Muscle layer of duodenum (tissue), 2 donors: ENCODE measurements at regions not wholly inside any gene's neighbourhood (a gene's known extent, or its start where the extent isn't known, plus 50 kb on each side); places are given as distances from the start of the nearest gene placed in this dataset.
"Not testable (repeated sequence)": the region's sequence is repeated elsewhere in the genome, so short reads cannot be mapped to it uniquely, and the experiment has no call there.

ENCODE experiments used
- H3K27ac ChIP-seq: one replicate; pipeline ENCODE4 v1.7.0; 2013; ENCODE audit warnings: mild to moderate bottlenecking, low read length
- H3K27me3 ChIP-seq: one replicate; pipeline ENCODE4 v1.7.0; 2013; ENCODE audit warnings: low read depth, mild to moderate bottlenecking, control low read depth, low read length
- H3K36me3 ChIP-seq, 2 donors: one replicate each; pipeline ENCODE4 v1.7.0; 2013; ENCODE audit warnings: low read length in 2 of 2, control low read depth in 1 of 2, mild to moderate bottlenecking in 1 of 2; ENCODE audit not compliant: insufficient read depth in 2 of 2, control insufficient read depth in 1 of 2
- H3K4me1 ChIP-seq, 2 donors: one replicate each; pipeline ENCODE4 v1.7.0; 2013; ENCODE audit warnings: low read length in 2 of 2, mild to moderate bottlenecking in 2 of 2, control low read depth in 1 of 2, moderate library complexity in 1 of 2; ENCODE audit not compliant: insufficient read depth in 2 of 2, control insufficient read depth in 1 of 2
- H3K4me3 ChIP-seq, 2 donors: one replicate each; pipeline ENCODE4 v1.7.0; 2013; ENCODE audit warnings: low read length in 2 of 2, low read depth in 1 of 2, mild to moderate bottlenecking in 1 of 2
- H3K9me3 ChIP-seq, 2 donors: one replicate each; pipeline ENCODE4 v1.7.0; 2013; ENCODE audit warnings: low read length in 2 of 2, control low read depth in 1 of 2, mild to moderate bottlenecking in 1 of 2; ENCODE audit not compliant: control insufficient read depth in 1 of 2
- donor health status: healthy.

DNA sequence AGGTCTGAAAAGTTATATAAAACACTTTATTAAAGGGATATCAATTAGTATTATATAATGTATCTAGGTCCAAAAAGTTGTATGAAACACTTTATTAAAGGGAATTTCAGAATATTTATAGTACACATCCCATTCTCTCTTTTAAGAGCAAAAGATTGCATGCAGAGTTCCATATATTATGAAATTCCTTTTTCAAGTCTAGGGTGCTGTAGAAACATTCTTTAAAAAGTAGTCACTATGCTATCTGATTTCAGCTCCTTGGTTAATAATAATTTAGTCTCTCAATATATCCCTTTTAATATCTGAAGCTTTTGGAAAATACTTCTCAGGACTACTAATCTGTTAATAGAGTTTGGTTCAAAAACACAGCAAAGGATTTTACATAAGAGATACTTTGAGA lies 1496.1 kb upstream of the C9orf72 start:
- Histone ChIP-seq H3K4me1 (no peaks in the 10 kb centered on the region), H3K4me3 (no peak overlapping the region), H3K9me3 (no peaks in the 10 kb centered on the region), H3K36me3 (no peaks in the 10 kb centered on the region), H3K27me3 (no peaks in the 10 kb centered on the region), H3K27ac (no peak overlapping the region)

DNA sequence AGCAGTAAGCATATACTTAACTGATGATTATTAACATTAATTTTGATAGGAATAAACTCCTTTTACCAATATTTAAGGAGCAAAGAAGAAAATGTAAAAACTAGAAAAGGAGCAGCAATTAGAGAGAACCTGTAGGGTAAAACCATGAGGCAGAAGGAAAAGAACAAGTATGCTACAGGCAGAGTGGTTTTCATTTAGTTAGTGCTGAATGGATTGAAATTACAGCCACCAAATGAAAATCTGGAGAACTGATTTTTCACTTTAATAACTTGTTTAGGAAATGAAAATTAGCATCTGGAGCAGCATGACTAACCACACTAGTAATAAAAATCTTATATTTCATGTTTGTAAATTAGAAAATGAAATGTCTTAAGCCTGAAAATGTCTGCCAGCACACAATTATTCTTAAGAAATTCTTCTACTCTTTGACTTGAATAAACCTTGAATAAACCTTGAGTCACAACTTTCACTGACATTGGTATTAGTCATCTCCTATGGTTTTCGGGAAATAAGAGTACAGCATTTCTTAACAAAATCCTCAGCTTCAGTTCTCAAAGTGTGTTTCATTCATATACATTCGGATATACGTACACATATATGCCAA lies 1504.9 kb upstream of the C9orf72 start:
- no peaks in the 10 kb centered on the region for H3K27me3 ChIP-seq
- H3K27ac ChIP-seq: no peak overlapping the region
- H3K4me1 ChIP-seq: no peaks in the 10 kb centered on the region
- no peak overlapping the region for H3K4me3 ChIP-seq
- H3K36me3 ChIP-seq: no peaks in the 10 kb centered on the region
- H3K9me3 ChIP-seq: no peaks in the 10 kb centered on the region

- Histone ChIP-seq H3K27ac (no peak overlapping the region), H3K9me3 (peaks cover 0 to 5% of the 10 kb centered on the region in 2 donors), H3K4me1 (no peaks in the 10 kb centered on the region), H3K36me3 (no peaks in the 10 kb centered on the region), H3K4me3 (no peak overlapping the region), H3K27me3 (no peaks in the 10 kb centered on the region)
Observed at GRCh38 chr9:29100762-29101161, 1527.5 kb upstream of the C9orf72 start.

DNA sequence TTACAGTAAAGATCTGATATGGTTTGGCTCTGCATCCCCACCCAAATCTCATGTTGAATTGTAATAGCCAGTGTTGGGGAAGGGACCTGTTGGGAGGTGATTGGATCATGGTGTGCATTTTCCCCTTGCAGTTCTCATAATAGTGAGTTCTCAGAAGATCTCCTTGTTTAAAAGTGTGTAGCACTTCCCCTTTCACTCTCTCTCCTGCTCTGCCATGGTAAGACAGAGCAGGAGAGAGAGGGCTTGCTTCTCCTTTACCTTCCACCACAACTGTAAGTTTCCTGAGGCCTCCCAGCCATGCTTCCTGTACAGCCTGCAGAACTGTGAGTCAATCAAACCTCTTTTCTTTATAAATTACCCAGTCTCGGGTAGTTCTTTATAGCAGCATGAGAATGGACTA lies 1530.9 kb upstream of the C9orf72 start:
- not testable (repeated sequence) for H3K9me3 ChIP-seq, H3K27ac ChIP-seq, H3K4me3 ChIP-seq, H3K4me1 ChIP-seq, H3K36me3 ChIP-seq, H3K27me3 ChIP-seq

DNA sequence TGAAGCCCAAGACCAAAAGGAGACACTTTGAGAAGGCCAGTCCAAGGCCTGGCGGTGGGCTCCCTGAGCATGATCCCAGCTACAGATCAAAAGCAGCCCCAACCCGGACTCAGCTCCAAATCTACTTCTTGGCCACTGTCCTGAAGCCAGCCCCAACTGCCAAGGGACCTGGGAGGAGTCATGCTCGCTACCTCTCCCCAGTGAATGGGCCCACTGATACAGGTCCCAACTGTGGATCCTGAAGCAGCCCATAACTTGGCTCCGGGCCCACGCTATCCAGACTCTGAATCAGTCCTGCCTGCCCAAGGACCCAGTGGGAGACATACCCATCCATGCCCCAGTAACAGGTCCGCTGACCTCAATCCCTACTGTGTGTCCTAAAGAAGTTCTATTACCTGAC lies 1545.3 kb upstream of the C9orf72 start:
- Histone ChIP-seq H3K27me3 (no peaks in the 10 kb centered on the region), H3K27ac (no peak overlapping the region), H3K4me1 (no peaks in the 10 kb centered on the region), H3K9me3 (no peaks in the 10 kb centered on the region), H3K4me3 (no peak overlapping the region), H3K36me3 (no peaks in the 10 kb centered on the region)

DNA sequence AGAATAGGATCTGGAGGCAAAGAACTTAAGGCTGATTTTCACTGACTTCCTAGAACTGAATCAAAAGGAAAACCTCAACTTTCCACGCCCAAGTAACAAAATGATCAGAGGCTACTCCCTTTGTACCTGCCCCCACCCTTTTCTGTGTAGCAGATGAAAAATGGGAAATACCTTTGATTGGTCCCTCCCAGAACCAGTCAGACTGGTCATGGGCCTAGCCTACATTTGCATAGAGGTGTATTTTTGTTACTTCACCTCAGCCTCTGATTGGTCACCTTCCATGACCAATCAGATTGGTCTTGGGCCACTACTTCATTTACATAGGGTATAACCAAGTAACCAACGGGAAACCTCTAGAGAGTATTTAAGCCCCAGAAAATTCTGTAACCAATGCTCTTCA lies 1553.5 kb upstream of the C9orf72 start:
- Histone ChIP-seq H3K27ac (no peak overlapping the region), H3K27me3 (no peaks in the 10 kb centered on the region), H3K4me3 (no peak overlapping the region), H3K36me3 (no peaks in the 10 kb centered on the region), H3K4me1 (no peaks in the 10 kb centered on the region), H3K9me3 (peaks cover 5 to 6% of the 10 kb centered on the region in 2 donors)

- Histone ChIP-seq H3K4me1 (no peaks in the 10 kb centered on the region), H3K27ac (no peak overlapping the region), H3K27me3 (no peaks in the 10 kb centered on the region), H3K36me3 (no peaks in the 10 kb centered on the region), H3K9me3 (peaks cover 5 to 6% of the 10 kb centered on the region in 2 donors), H3K4me3 (no peak overlapping the region)
Observed at GRCh38 chr9:29129763-29130162, 1556.5 kb upstream of the C9orf72 start.

- Histone ChIP-seq H3K27ac (no peak overlapping the region), H3K9me3 (peaks cover 0 to 3% of the 10 kb centered on the region in 2 donors), H3K27me3 (no peaks in the 10 kb centered on the region), H3K4me1 (no peaks in the 10 kb centered on the region), H3K4me3 (no peak overlapping the region), H3K36me3 (no peaks in the 10 kb centered on the region)
Observed at GRCh38 chr9:29144476-29144875, 1571.2 kb upstream of the C9orf72 start.

- Histone ChIP-seq H3K27ac (no peak overlapping the region), H3K4me1 (no peaks in the 10 kb centered on the region), H3K9me3 (no peaks in the 10 kb centered on the region), H3K36me3 (no peaks in the 10 kb centered on the region), H3K4me3 (no peak overlapping the region), H3K27me3 (no peaks in the 10 kb centered on the region)
Observed at GRCh38 chr9:29150606-29151005, 1577.3 kb upstream of the C9orf72 start.

GRCh38 chr9:29160763-29161353 lies 1587.6 kb upstream of the C9orf72 start:
- H3K9me3 ChIP-seq: no peaks in the 10 kb centered on the region

DNA sequence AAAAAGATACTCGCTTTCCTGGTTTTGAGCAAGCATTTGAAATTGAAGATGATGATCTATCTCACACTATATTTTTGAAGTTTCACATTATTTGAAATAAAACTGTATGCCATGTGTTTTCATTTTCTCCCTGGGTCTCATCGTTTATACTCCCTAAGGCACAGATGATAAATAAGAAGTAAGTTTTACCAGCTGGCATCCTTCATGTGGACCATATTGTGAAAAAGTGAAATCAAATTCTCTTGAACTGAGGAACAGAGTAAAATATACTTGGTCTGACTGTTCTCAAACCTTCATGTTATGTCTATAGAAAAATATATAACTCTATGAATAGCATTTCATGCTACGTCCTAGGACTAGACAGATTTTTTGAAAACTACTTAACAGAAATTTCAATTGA lies 1600.9 kb upstream of the C9orf72 start:
- Histone ChIP-seq H3K4me1 (no peaks in the 10 kb centered on the region), H3K36me3 (no peaks in the 10 kb centered on the region), H3K27ac (no peak overlapping the region), H3K9me3 (no peaks in the 10 kb centered on the region), H3K4me3 (no peak overlapping the region), H3K27me3 (no peaks in the 10 kb centered on the region)

More at GRCh38 chr9:29160763-29161353, 1587.6 kb upstream of the C9orf72 start:
- Histone ChIP-seq H3K4me1 (no peaks in the 10 kb centered on the region), H3K27ac (no peak overlapping the region), H3K27me3 (no peaks in the 10 kb centered on the region), H3K36me3 (no peaks in the 10 kb centered on the region), H3K4me3 (no peak overlapping the region)

DNA sequence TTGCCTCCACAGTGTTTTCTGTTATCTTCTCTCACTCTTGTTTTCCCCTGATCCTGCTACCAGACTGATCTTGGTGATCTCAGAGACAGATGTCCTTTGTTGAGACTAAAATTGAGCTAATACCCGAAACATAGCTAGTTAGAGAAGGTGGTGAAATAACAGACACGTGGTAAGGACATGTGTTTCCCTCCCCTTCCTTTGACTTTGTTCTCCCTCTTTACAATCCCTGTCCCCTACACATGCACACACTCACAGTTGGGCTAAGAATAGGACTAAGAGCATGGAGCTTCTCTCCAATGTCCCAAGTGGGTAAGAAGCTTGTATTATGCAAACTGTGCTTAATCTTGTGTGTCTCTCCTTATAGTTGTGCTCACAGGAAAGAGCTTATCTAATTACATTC lies 1603.0 kb upstream of the C9orf72 start:
- Histone ChIP-seq H3K9me3 (no peaks in the 10 kb centered on the region), H3K27me3 (no peaks in the 10 kb centered on the region), H3K36me3 (no peaks in the 10 kb centered on the region), H3K4me1 (no peaks in the 10 kb centered on the region), H3K27ac (no peak overlapping the region), H3K4me3 (no peak overlapping the region)
